BJ (cell line): ENCODE measurements at regions not wholly inside any gene's neighbourhood (a gene's known extent, or its start where the extent isn't known, plus 50 kb on each side); places are given as distances from the start of the nearest gene placed in this dataset.
A peak's percentile ranks its signal among the peaks of the same experiment; 100 is the strongest.

ENCODE experiments used
- CTCF ChIA-PET: fragments of 350-600 bp; formaldehyde crosslinking; extraction: SDS; loops from one replicate; lab custom pipeline; 2021; ENCODE audit warnings: antibody characterized with exemption, inconsistent platforms; lab: Yijun Ruan, JAX
- POLR2A ChIA-PET: fragments of 300-600 bp; sonication (Branson Sonifier 250); formaldehyde crosslinking; extraction: SDS; loops from one replicate; lab custom pipeline; 2021; ENCODE audit warnings: antibody characterized with exemption; lab: Charles Lee
- DNase-seq: peaks from one replicate; pipeline ENCODE4 v3.0.0-alpha.2; 2011; ENCODE audit warnings: low read depth
- H3K27me3 ChIP-seq: 2 replicates; pipeline ENCODE4 v1.6.0; 2011; ENCODE audit warnings: low read length; ENCODE audit not compliant: control insufficient read depth, insufficient read depth
- H3K36me3 ChIP-seq: 2 replicates; pipeline ENCODE4 v1.5.1; 2011; ENCODE audit warnings: low read length; ENCODE audit not compliant: control insufficient read depth, insufficient read depth
- H3K4me3 ChIP-seq: 2 replicates; pipeline ENCODE4 v1.5.1; 2011; ENCODE audit warnings: low read depth, mild to moderate bottlenecking, control low read depth, low read length
- CTCF ChIP-seq: IDR thresholded peaks from 2 replicates; pipeline ENCODE4 v1.5.1; 2011; ENCODE audit warnings: low read depth, mild to moderate bottlenecking, control low read depth, inconsistent platforms, low read length, moderate library complexity; ENCODE audit not compliant: insufficient read depth

GRCh38 chr14:49189375-49189774 is 396.8 kb downstream of the RPS29 start:
- Histone ChIP-seq H3K27me3 (no peaks in the 10 kb centered on the region), H3K36me3 (no peaks in the 10 kb centered on the region), H3K4me3 (no peak overlapping the region)
- no peak for DNase-seq
- TF ChIP-seq CTCF = no peak
- ChIA-PET CTCF (no interaction called here), POLR2A (no interaction called here)

- CTCF ChIA-PET = no interaction called here
Measured at GRCh38 chr14:49187799-49188198, 398.4 kb downstream of the RPS29 start.

GRCh38 chr14:49173765-49174373 is 412.3 kb downstream of the RPS29 start:
- Histone ChIP-seq H3K36me3 (no peaks in the 10 kb centered on the region), H3K4me3 (no peak overlapping the region), H3K27me3 (no peaks in the 10 kb centered on the region)
- peak; percentile 54 for TF ChIP-seq CTCF
- POLR2A ChIA-PET = no interaction called here
- CTCF ChIA-PET = interaction anchor here (0.6 kb wide), 1 partner anchor 1388 kb away, joined by 3 read pairs; no protein-coding TSS in a partner anchor
- DNase-seq = no peak

More at GRCh38 chr14:49187799-49188198, 398.4 kb downstream of the RPS29 start:
- H3K4me3 ChIP-seq = no peak overlapping the region
- no peaks in the 10 kb centered on the region for H3K27me3 ChIP-seq
- no peak for TF ChIP-seq CTCF
- POLR2A ChIA-PET = no interaction called here
- H3K36me3 ChIP-seq = no peaks in the 10 kb centered on the region
- DNase-seq = no peak

- no peak overlapping the region for H3K4me3 ChIP-seq
- POLR2A ChIA-PET = no interaction called here
- H3K36me3 ChIP-seq = no peaks in the 10 kb centered on the region
- H3K27me3 ChIP-seq = no peaks in the 10 kb centered on the region
- no peak for DNase-seq
- CTCF ChIA-PET = no interaction called here
- TF ChIP-seq CTCF = no peak
Measured at GRCh38 chr14:49164074-49164473, 422.1 kb downstream of the RPS29 start.

- TF ChIP-seq CTCF = no peak
- CTCF ChIA-PET = no interaction called here
Measured at GRCh38 chr14:49160983-49161382, 425.2 kb downstream of the RPS29 start.

More at GRCh38 chr14:49160983-49161382, 425.2 kb downstream of the RPS29 start:
- no peak overlapping the region for H3K4me3 ChIP-seq
- no peaks in the 10 kb centered on the region for H3K27me3 ChIP-seq
- POLR2A ChIA-PET = no interaction called here
- DNase-seq = no peak
- no peaks in the 10 kb centered on the region for H3K36me3 ChIP-seq
